OCI-LY7 (cell line): ENCODE measurements at regions not wholly inside any gene's neighbourhood (a gene's known extent, or its start where the extent isn't known, plus 50 kb on each side); places are given as distances from the start of the nearest gene placed in this dataset.

Experiments used
- BruUV-seq: library from RNA; stranded (reverse); fragments of 400-500 nt; replicated peaks from 2 replicates; lab custom pipeline; 2021; lab: Mats Ljungman, UMichigan
- CTCF ChIA-PET: fragments of 300-600 bp; sonication (Branson Sonifier 250); formaldehyde crosslinking; loops from one replicate; lab custom pipeline; 2022; ENCODE audit warnings: antibody characterized with exemption; ENCODE audit not compliant: unreplicated experiment; lab: Charles Lee
- POLR2A ChIA-PET: fragments of 300-600 bp; sonication (Branson Sonifier 250); formaldehyde crosslinking; loops from one replicate; lab custom pipeline; 2022; ENCODE audit warnings: antibody characterized with exemption; lab: Charles Lee
- DNase-seq: peaks from one replicate; pipeline ENCODE4 v3.0.0-alpha.2; 2015; ENCODE audit warnings: low spot score
- H2AFZ ChIP-seq: fragments of 200-600 bp; sonication (generic), shearing (Covaris generic); 2 replicates; pipeline ENCODE4 v1.6.1; 2014; ENCODE audit warnings: mild to moderate bottlenecking, antibody characterized with exemption, low read length, moderate library complexity
- H3K27ac ChIP-seq: fragments of 200-600 bp; sonication (generic); 2 replicates; pipeline ENCODE4 v1.5.1; 2014; ENCODE audit warnings: mixed run types, low read depth, mild to moderate bottlenecking, moderate library complexity, low read length, inconsistent platforms; ENCODE audit not compliant: poor library complexity, severe bottlenecking
- H3K36me3 ChIP-seq: fragments of 200-600 bp; sonication (generic); 2 replicates; pipeline ENCODE4 v1.6.1; 2014; ENCODE audit warnings: mild to moderate bottlenecking, antibody characterized with exemption, low read length, moderate library complexity, mixed read lengths; ENCODE audit not compliant: insufficient read depth
- H3K4me1 ChIP-seq: fragments of 200-600 bp; sonication (generic); 2 replicates; pipeline ENCODE4 v1.5.1; 2014; ENCODE audit warnings: mild to moderate bottlenecking, low read length; ENCODE audit not compliant: insufficient read depth, poor library complexity, severe bottlenecking
- H3K4me2 ChIP-seq: fragments of 200-600 bp; sonication (generic); 2 replicates; pipeline ENCODE4 v1.6.1; 2014; ENCODE audit warnings: mild to moderate bottlenecking, low read length
- H3K4me3 ChIP-seq: fragments of 200-600 bp; sonication (generic); 2 replicates; pipeline ENCODE4 v1.5.1; 2014; ENCODE audit warnings: mild to moderate bottlenecking, low read depth, low read length; ENCODE audit not compliant: poor library complexity, severe bottlenecking
- H3K79me2 ChIP-seq: fragments of 200-600 bp; sonication (generic); 2 replicates; pipeline ENCODE4 v1.6.1; 2016; ENCODE audit warnings: low read depth, mild to moderate bottlenecking, low read length, moderate library complexity, mixed read lengths; ENCODE audit not compliant: insufficient read depth
- H3K9me2 ChIP-seq: fragments of 200-600 bp; sonication (generic); 2 replicates; pipeline ENCODE4 v1.6.1; 2016; ENCODE audit warnings: mild to moderate bottlenecking, low read length, mixed read lengths; ENCODE audit not compliant: insufficient read depth
- H3K9me3 ChIP-seq: fragments of 200-600 bp; sonication (generic); 2 replicates; pipeline ENCODE4 v1.6.1; 2014; ENCODE audit warnings: mild to moderate bottlenecking, mixed run types, low read length, mixed read lengths
- H4K20me1 ChIP-seq: fragments of 200-600 bp; sonication (generic); 2 replicates; pipeline ENCODE4 v1.6.1; 2014; ENCODE audit warnings: mild to moderate bottlenecking, antibody characterized with exemption, low read length, moderate library complexity, mixed read lengths; ENCODE audit not compliant: insufficient read depth
- EZH2phosphoT487 ChIP-seq: fragments of 200-600 bp; sonication (generic); IDR thresholded peaks from 2 replicates; pipeline ENCODE4 v1.6.1; 2018; ENCODE audit warnings: low read depth, borderline replicate concordance, mild to moderate bottlenecking, mixed run types, antibody characterized with exemption, low read length, moderate library complexity, mixed read lengths
- intact Hi-C: fragments of 100-400 bp; cut with micrococcal nuclease; formaldehyde crosslinking; loops from one replicate; pipeline ENCODE4 v1.10.0; 2022; ENCODE audit not compliant: unreplicated experiment
- TF ChIP-seq, protein P1 (sequence below): fragments of 200-600 bp; sonication (generic); conservative IDR thresholded peaks from 2 replicates; pipeline ENCODE4 v1.5.1; 2014; ENCODE audit warnings: mild to moderate bottlenecking, antibody characterized with exemption, low read length, moderate library complexity, mixed read lengths

DNA sequence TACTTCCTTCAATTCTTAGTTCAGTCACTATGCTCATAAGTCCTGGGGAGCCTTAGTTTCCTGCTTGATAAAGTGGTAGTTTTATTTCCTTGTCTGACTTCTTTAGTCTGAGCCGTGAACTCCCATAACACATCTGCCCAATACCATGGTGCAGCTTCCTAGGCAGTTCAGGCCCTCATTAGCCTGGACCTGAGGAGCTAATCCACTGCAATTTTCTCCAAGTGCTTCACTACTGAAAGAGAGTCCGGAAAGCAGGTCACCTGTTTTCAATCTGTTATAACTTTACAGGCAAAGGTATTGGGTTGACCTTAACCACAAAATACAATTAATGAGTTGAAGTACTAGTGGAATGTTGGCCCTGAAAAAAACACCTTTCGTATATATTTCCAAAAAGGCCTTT is 245.4 kb upstream of the BOD1L1 start:
- Histone ChIP-seq H3K9me2 (no peaks in the 10 kb centered on the region), H3K9me3 (no peaks in the 10 kb centered on the region), H3K79me2 (no peaks in the 10 kb centered on the region), H3K27ac (no peak overlapping the region), H2AFZ (no peak overlapping the region), H3K4me2 (no peak overlapping the region), H3K4me1 (no peaks in the 10 kb centered on the region), H4K20me1 (no peaks in the 10 kb centered on the region), H3K4me3 (no peak overlapping the region), H3K36me3 (no peaks in the 10 kb centered on the region)
- POLR2A ChIA-PET = interaction anchor here (1.0 kb wide), 1 partner anchor 9 kb away, joined by 3 read pairs; no protein-coding TSS in a partner anchor
- no peak for DNase-seq
- CTCF ChIA-PET = no interaction called here
- BruUV-seq = no TSS peak
- intact Hi-C loops = no loop called here
- no peak for TF ChIP-seq EZH2phosphoT487
- TF ChIP-seq, protein P1, sequence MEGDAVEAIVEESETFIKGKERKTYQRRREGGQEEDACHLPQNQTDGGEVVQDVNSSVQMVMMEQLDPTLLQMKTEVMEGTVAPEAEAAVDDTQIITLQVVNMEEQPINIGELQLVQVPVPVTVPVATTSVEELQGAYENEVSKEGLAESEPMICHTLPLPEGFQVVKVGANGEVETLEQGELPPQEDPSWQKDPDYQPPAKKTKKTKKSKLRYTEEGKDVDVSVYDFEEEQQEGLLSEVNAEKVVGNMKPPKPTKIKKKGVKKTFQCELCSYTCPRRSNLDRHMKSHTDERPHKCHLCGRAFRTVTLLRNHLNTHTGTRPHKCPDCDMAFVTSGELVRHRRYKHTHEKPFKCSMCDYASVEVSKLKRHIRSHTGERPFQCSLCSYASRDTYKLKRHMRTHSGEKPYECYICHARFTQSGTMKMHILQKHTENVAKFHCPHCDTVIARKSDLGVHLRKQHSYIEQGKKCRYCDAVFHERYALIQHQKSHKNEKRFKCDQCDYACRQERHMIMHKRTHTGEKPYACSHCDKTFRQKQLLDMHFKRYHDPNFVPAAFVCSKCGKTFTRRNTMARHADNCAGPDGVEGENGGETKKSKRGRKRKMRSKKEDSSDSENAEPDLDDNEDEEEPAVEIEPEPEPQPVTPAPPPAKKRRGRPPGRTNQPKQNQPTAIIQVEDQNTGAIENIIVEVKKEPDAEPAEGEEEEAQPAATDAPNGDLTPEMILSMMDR = no peak

DNA sequence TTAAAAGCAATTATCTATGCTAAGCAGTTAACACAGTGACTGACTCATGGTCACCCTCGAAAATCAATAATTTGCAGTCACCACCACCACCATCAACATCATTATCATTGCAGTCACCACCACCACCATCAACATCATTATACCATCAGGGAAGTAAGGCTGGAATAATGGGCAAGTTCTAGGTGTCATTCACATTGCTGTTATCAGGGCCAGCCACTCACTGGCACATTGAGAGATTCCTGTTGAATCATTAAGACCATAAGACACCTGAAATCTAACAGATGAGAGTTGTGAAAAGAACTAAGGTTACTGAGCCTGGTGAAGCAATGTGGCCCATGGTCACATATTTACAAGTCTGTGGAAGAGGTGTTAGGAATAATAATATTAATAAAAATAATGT is 247.7 kb upstream of the BOD1L1 start:
- Histone ChIP-seq H3K4me1 (no peaks in the 10 kb centered on the region), H3K27ac (no peak overlapping the region), H3K4me2 (no peak overlapping the region), H3K36me3 (no peaks in the 10 kb centered on the region), H3K4me3 (no peak overlapping the region), H3K9me3 (no peaks in the 10 kb centered on the region), H3K79me2 (no peaks in the 10 kb centered on the region), H2AFZ (no peak overlapping the region), H4K20me1 (no peaks in the 10 kb centered on the region), H3K9me2 (no peaks in the 10 kb centered on the region)
- ChIA-PET POLR2A (no interaction called here), CTCF (no interaction called here)
- no TSS peak for BruUV-seq
- DNase-seq = no peak
- TF ChIP-seq, protein P1 = no peak
- TF ChIP-seq EZH2phosphoT487 = no peak
- intact Hi-C loops = no loop called here

DNA sequence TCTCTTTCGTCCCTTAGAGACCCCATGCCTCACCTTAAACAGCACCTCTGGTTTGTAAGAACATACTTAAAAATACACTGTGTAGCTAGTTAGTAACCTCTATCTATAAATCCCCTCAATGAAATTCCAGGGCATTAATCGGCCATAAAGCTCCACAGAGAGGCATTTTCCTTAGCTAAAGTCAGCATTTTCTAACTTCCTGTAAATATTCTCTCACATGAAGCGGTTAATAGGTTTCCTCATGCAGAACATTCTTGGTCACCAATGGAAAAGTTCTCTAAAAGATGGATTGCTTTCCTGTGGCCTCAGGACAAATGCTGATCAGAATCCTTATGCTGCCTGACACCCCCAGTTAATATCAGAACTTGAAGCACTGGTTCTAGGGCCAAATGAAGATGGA is 248.6 kb upstream of the BOD1L1 start:
- no peak overlapping the region for H3K4me2 ChIP-seq
- H3K27ac ChIP-seq = no peak overlapping the region
- POLR2A ChIA-PET = interaction anchor here (0.7 kb wide), 1 partner anchor 19 kb away, joined by 4 read pairs; no protein-coding TSS in a partner anchor
- no peaks in the 10 kb centered on the region for H3K36me3 ChIP-seq
- CTCF ChIA-PET = no interaction called here
- BruUV-seq = no TSS peak
- no peaks in the 10 kb centered on the region for H3K4me1 ChIP-seq
- H3K4me3 ChIP-seq = no peak overlapping the region
- no peaks in the 10 kb centered on the region for H3K9me2 ChIP-seq
- H3K79me2 ChIP-seq = no peaks in the 10 kb centered on the region
- H3K9me3 ChIP-seq = no peaks in the 10 kb centered on the region
- H4K20me1 ChIP-seq = no peaks in the 10 kb centered on the region
- DNase-seq = no peak
- intact Hi-C loops = no loop called here
- H2AFZ ChIP-seq = no peak overlapping the region
- no peak for TF ChIP-seq EZH2phosphoT487
- TF ChIP-seq, protein P1 = no peak
